Superior temporal gyrus (tissue), 1 donor: ENCODE measurements at regions not wholly inside any gene's neighbourhood (a gene's known extent, or its start where the extent isn't known, plus 50 kb on each side); places are given as distances from the start of the nearest gene placed in this dataset.

Experiments used
- DNase-seq: peaks from one replicate; pipeline ENCODE4 v3.0.0-alpha.2; 2016; ENCODE audit errors: extremely low spot score

DNA sequence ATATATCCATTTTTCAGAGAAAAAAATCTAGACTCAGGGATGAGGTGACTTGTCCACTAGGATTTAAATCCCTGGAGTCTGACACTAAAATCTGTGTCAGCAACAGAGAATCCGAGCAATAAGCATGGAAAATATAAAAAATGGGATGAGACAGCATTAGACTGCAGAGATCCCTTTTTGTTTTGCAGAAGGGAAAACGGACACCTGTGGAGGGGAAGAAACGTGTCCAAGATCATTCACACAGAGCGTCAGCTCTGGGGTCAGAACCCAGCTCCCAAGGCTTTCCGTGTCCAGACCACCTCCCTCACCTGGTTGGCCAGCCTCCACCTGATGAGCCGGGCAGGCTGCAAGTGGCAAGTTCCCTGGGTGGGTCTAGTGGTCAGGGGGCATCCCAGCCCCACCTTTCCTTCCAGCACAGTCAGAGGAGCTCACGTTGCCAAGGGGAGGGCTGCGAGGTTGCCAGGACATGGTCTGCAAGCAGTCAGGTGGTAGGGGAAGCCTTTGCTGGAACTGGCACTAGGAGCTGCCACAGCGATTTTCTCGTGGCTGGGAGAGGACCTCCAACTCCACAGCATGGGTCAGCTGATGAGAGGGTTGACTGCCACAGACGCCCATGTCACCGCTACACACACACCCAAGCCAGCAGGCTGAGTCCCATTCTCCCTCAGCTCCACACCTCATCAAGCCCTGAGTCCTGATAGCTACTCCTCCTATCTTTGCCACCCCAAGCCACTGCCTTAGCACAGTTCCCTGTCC lies 65.9 kb upstream of the CPLX2 start:
- DNase-seq, result no peak

DNA sequence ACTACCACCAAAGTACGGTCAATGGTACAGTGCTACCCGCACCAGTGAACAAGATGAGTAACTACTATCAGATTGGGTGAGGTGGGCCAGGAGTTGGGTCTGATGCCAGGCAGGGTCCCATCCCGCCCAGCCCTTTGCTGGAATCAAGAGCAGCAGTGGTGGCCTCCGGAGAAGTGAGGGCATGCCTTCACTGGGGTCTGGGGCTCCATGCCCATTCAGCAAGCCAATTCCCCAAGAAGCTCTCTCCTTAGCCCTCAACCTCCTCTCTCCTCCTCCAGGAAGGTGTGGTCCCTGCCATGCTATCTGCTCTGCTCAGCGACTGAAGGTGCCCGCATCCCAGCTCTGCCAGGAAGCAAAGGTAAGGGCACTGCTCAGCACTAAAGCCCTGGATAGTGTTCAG lies 62.7 kb upstream of the CPLX2 start:
- no peak for DNase-seq

DNA sequence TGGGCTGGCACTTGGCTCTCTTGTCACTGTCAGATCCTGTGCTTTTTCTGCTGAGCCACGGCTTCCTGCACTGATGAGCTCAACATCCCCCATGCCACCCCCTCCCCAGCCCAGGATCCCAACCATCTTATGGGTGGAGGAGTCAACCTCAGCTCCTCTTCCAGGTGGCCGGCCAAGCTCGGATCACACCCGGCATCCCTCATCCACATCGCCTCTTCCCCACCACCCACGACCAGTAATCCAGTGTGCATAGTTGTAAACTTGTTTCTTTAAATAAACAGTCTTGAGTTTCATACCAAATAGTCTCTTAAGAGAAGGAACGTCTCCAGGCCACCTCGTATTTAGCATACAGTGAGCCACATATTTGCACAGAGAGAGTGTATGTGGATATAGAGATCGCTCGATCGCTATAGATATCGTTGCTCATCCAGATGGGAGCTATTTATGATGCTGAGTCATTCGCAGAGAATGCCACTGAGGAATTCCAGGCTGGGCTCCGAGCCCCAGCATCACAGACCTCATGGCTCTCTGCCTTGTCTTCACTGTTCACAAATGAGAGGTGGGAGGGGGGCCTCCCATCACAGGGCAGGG lies 61.8 kb upstream of the CPLX2 start:
- peak; percentile 74 for DNase-seq

DNA sequence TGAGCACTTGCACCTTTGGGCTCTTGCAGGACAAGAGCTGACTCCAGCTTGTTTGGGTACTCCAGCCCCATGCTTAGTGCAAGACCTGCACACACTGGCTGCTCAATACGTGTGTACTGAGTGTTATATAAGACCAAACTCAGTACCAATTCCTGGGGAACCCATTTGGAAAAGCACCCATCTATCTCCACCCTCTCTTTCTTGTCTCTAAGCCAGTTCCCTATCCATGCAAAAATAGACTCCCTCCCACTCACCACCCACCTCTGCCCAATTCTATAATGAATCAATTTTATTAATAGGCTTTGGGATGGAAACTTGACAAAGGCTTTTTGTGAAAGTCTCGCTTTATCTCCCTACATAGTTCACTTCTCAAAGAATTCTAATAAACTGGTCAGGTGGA lies 60.9 kb upstream of the CPLX2 start:
- no peak for DNase-seq

DNA sequence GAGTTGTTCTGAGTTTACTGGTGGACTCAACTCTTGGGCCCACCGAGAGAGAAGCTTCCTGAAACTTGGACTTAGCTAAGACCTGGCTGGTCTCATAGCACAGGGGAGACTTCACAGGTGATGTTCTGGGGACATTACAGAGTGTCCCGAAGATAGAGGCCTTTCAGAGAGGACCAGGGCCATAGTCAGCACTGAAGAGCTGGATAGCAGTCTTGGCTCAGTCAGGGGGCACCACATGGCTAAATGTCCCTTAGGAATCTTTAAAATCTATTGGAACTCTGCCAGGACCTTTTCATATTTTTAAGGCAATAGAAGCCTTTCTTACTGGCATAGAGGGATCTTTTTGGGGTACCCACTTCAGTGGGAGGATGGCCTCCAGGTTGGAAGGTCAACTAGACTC lies 59.8 kb upstream of the CPLX2 start:
- no peak for DNase-seq

DNA sequence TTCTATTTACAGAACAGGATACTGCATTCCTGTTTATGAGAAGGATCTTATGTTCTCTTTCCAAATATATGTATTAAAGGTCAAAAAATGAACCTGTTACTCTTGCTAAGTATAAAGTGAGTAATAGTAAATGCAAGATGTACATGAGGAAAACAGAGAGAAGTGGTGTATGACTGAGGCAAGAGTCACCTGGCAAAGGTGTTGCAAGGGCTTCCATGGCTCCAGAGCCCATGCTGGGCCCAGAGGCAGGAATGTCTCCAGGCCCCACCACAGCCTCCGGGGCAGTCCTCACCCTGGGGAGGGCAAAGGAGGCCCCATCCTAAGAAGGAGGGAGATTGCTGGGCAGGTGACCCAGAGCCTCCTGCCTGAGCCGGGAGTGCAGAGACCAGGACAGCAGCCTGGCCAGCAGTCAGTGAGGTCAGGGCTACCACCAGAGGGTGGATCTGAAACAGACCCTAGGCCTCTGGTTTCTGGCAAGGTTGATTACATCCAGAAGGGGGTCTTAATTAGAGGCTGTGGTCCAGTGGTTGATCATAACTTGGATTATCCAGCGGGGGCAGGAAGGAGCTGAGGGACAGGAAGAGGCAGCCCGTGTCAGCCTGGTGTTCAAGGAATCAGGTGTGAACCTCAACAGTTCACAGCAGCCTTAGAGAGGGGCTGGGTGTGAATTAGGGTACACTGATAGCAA lies 57.3 kb upstream of the CPLX2 start:
- DNase-seq, result no peak

DNA sequence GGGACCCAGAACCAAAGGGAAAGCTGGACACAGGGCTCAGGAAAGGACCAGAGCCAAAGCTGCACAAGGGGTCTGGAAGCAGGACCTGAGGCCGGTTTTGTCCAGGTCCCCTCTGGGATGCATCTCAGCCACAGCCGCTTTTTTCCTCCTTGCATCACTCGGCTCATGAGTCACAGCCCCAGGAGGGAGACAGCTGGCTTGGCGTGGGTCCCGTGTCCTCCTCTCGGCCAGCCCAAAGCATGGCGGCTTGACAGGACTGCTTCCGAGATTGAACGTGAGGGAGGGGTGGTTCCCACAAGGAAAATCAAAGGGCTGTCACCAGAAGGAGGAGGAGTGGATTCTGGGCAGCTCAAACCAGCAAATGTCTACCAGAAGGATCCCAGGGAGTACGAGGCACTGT lies 56.7 kb upstream of the CPLX2 start:
- DNase-seq, result no peak

DNA sequence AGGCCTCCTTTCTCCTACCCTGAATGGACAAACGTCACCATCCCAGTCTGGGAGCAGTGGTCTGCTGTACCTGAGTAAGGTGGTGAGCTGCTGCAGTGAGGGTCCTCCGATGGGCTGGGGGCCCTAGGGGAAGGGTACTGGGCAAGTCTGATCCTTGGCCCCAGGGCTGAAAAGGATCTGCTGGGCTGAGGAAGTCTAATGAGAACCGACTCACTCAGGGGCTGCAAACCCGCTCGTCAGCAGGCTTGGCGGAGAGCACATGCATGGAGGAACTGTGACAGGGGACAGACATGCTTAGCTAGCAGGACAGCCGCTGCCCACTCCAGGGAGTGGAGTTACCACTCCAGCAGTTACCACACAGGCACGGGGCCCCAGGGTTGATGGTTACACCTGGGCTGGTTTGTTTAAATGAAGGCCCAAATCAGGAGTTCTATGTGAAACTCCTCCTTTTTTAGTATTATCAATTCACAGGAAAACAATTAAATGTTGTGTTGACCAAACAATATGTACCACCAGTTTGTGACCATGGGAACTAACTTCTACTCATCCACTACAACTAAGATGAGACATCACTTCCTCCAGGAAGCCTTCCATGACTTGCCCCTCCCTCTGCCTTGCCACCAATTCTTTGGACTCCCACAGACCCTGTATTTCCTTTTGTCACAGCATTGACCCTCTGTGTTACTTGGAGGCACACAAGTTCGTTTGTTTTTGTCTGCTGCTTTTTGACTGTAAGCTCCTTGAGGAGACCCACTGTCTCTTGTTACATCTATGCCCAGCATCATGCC lies 56.1 kb upstream of the CPLX2 start:
- no peak for DNase-seq

DNA sequence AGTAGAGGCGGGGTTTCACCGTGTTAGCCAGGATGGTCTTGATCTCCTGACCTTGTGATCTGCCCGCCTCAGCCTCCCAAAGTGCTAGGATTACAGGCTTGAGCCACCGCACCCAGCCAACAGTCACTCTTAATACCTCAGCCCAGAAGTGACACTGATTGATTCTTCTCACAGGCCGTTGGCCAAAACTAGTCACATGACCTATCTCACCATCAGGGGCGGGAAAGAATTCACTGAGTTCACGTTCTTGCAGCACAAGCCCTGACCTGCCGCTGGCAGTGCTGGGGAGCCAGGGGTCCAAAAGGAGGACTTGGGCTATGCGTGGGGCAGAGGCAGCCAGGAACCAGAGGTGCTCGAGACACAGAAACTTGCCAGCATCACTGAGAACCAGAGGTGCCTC lies 55.0 kb upstream of the CPLX2 start:
- no peak for DNase-seq

DNA sequence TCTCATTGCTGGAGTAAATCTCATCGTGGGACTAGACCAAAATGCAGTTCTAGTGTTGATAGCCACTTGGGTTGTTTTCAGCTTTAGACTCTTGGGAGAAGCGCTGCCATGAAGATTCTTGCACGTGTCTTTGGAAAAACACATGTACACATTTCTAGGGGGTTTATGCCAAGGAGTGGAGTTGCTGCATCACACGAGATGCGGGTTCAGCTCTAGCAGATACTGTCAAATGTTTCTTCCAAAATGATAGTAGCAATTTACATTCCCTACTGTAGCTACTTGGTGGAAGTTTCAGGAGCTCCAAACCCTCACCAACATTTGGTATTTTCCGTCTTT lies 52.3 kb upstream of the CPLX2 start:
- DNase-seq, result no peak

DNA sequence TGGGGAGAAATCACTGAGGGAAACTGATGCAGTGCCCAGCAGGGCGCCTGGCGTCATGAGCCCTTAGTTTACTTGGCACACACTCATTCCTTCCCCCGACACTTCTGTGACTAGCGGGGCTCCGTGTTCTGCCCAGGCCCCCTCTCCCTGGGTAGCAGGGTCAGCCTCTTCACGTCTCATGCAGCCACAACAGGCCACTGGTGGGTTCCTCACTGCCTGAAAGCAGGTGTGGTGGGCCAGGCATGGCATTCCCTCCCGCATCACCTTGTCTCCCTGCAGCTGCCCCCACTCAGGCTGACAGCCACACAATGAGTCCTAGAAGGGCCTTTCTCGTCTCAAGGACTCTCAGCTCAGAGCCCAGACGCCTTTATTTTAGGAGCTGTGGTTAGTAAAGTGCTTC lies 51.1 kb upstream of the CPLX2 start:
- no peak for DNase-seq
